Left ventricle myocardium inferior (tissue), 1 donor: ENCODE measurements at regions not wholly inside any gene's neighbourhood (a gene's known extent, or its start where the extent isn't known, plus 50 kb on each side); places are given as distances from the start of the nearest gene placed in this dataset.

Source experiments
- DNase-seq: peaks from one replicate; pipeline ENCODE4 v3.0.0-alpha.2; 2020
- H3K27ac ChIP-seq: fragments of 200-600 bp; replicated peaks from 2 replicates; pipeline ENCODE4 v1.8.0; 2021
- H3K27me3 ChIP-seq: fragments of 200-600 bp; 2 replicates; pipeline ENCODE4 v1.8.0; 2021; ENCODE audit warnings: low read depth
- H3K36me3 ChIP-seq: fragments of 200-600 bp; 2 replicates; pipeline ENCODE4 v1.8.0; 2021
- H3K4me1 ChIP-seq: fragments of 200-600 bp; 2 replicates; pipeline ENCODE4 v1.8.0; 2021
- H3K4me3 ChIP-seq: fragments of 200-600 bp; 2 replicates; pipeline ENCODE4 v1.8.0; 2021; ENCODE audit warnings: mild to moderate bottlenecking, moderate library complexity
- H3K9me3 ChIP-seq: fragments of 200-600 bp; replicated peaks from 2 replicates; pipeline ENCODE4 v1.8.0; 2021
- CTCF ChIP-seq: fragments of 200-600 bp; IDR thresholded peaks from 2 replicates; pipeline ENCODE4 v1.8.0; 2021; ENCODE audit warnings: antibody characterized with exemption, mild to moderate bottlenecking, borderline replicate concordance
- intact Hi-C: fragments of 100-400 bp; cut with micrococcal nuclease; formaldehyde crosslinking; loops from one replicate; pipeline ENCODE4 v1.11.0; 2022
- donor health status: DM: no; HTN: yes; CAD: no; lungs with severe emphysema.

- Histone ChIP-seq H3K36me3 (no peaks in the 10 kb centered on the region), H3K4me1 (no peaks in the 10 kb centered on the region), H3K27me3 (no peaks in the 10 kb centered on the region), H3K9me3 (peaks cover 15% of the 10 kb centered on the region), H3K4me3 (no peak overlapping the region), H3K27ac (no peak overlapping the region)
- DNase-seq, result no peak
- intact Hi-C loops, result no loop called here
- no peak for TF ChIP-seq CTCF
Observed at GRCh38 chr4:144817081-144817480, 171.1 kb downstream of the HHIP start.

GRCh38 chr4:144818136-144818535, 172.2 kb downstream of the HHIP start:
- TF ChIP-seq CTCF, result no peak

GRCh38 chr4:144819591-144819990, 173.6 kb downstream of the HHIP start:
- intact Hi-C loops, result no loop called here
- Histone ChIP-seq H3K4me1 (no peaks in the 10 kb centered on the region), H3K27me3 (no peaks in the 10 kb centered on the region), H3K36me3 (no peaks in the 10 kb centered on the region), H3K4me3 (no peak overlapping the region), H3K9me3 (no peaks in the 10 kb centered on the region), H3K27ac (no peak overlapping the region)
- TF ChIP-seq CTCF, result no peak
- no peak for DNase-seq

More at GRCh38 chr4:144818136-144818535, 172.2 kb downstream of the HHIP start:
- H3K27me3 ChIP-seq, result no peaks in the 10 kb centered on the region
- H3K27ac ChIP-seq, result no peak overlapping the region
- DNase-seq, result no peak
- H3K9me3 ChIP-seq, result peaks cover 5% of the 10 kb centered on the region
- no peaks in the 10 kb centered on the region for H3K36me3 ChIP-seq
- no peak overlapping the region for H3K4me3 ChIP-seq
- intact Hi-C loops, result no loop called here
- no peaks in the 10 kb centered on the region for H3K4me1 ChIP-seq

GRCh38 chr4:144820011-144820727, 174.2 kb downstream of the HHIP start:
- H3K4me1 ChIP-seq, result no peaks in the 10 kb centered on the region
- intact Hi-C loops, result no loop called here
- H3K4me3 ChIP-seq, result no peak overlapping the region
- H3K27ac ChIP-seq, result no peak overlapping the region
- no peak for TF ChIP-seq CTCF
- H3K27me3 ChIP-seq, result no peaks in the 10 kb centered on the region
- no peak for DNase-seq
- no peaks in the 10 kb centered on the region for H3K36me3 ChIP-seq
- no peaks in the 10 kb centered on the region for H3K9me3 ChIP-seq

GRCh38 chr4:144820728-144821085, 174.8 kb downstream of the HHIP start:
- no peak for TF ChIP-seq CTCF
- no peaks in the 10 kb centered on the region for H3K4me1 ChIP-seq
- H3K27ac ChIP-seq, result no peak overlapping the region
- no peak overlapping the region for H3K4me3 ChIP-seq
- H3K9me3 ChIP-seq, result no peaks in the 10 kb centered on the region
- intact Hi-C loops, result no loop called here
- no peaks in the 10 kb centered on the region for H3K27me3 ChIP-seq
- no peak for DNase-seq
- H3K36me3 ChIP-seq, result no peaks in the 10 kb centered on the region
